ENCODE measurements at regions not wholly inside any gene's neighbourhood (a gene's known extent, or its start where the extent isn't known, plus 50 kb on each side); places are given as distances from the start of the nearest gene placed in this dataset.

- TF ChIP-seq TEAD4 (IDR thresholded peaks at IDR 0.05; ENCODE audit: low read depth, low read length) (no peak), SIX5 (IDR thresholded peaks at IDR 0.05; ENCODE audit: low read depth, low read length) (no peak)
Measured at GRCh38 chr1:172849653-172850052, 190.8 kb downstream of the FASLG start (continued).

Measured in H1 (cell line).